ENCODE measurements at regions not wholly inside any gene's neighbourhood (a gene's known extent, or its start where the extent isn't known, plus 50 kb on each side); places are given as distances from the start of the nearest gene placed in this dataset.

DNA sequence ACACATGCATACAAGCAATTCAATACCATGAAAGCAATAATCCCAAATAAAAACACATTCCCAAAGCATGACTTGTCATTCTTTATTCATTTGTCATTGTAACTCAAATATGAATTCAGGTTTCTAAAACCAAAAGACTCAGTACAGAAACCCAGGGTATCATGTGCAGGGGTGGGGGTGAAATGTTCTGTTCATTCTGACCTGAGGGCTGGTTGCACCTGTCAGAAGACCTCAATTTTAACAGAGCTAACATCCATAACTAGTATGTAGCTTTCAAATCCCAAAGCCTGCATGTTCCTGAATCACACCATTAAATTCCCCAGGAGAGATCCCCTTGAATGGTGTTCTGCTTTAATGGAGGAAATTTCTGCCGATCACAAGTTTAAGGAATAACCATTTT, 738.7 kb downstream of the MCTP2 start:
- DNase-seq, result no peak
- 0% methylated on average over 1 of the region's 1 CpG for WGBS (ENCODE audit: low lambda C conversion rate)
- no peaks in the 10 kb centered on the region for H3K36me3 ChIP-seq (replicated peaks in 1 of 2; ENCODE audit: control insufficient read depth in 1 of 2, insufficient read depth in 2 of 2, low read length in 1 of 2)
- no peaks in the 10 kb centered on the region for H3K79me2 ChIP-seq (ENCODE audit: insufficient read depth)
- TF ChIP-seq EZH2phosphoT487 (IDR thresholded peaks at IDR 0.05; ENCODE audit: borderline replicate concordance, low read depth), result no peak
- TF ChIP-seq GATA2 (CRISPR knock-in tag; IDR thresholded peaks at IDR 0.05), result no peak
- no peak for TF ChIP-seq TEAD4 (IDR thresholded peaks at IDR 0.05; ENCODE audit: borderline replicate concordance, insufficient read depth)
- no peak for TF ChIP-seq TAF1 (IDR thresholded peaks at IDR 0.05; ENCODE audit: borderline replicate concordance, low read depth, low read length)
- TF ChIP-seq EP300 (IDR thresholded peaks at IDR 0.05; ENCODE audit: borderline replicate concordance in 1 of 2, low read depth in 1 of 2, low read length in 1 of 2), result no peak
- no peak overlapping the region for H3K4me2 ChIP-seq
- no peak overlapping the region for H3K27ac ChIP-seq (ENCODE audit: low read depth in 2 of 2, low read length in 1 of 2)
- CTCF ChIA-PET, result no interaction called here
- H3K9me2 ChIP-seq, result no peaks in the 10 kb centered on the region
- H3K27me3 ChIP-seq (ENCODE audit: insufficient read depth), result no peaks in the 10 kb centered on the region
- no peak overlapping the region for H3K9ac ChIP-seq
- POLR2A ChIA-PET, result no interaction called here
- no peaks in the 10 kb centered on the region; the same call in none of the 2 replicates for H3K9me3 ChIP-seq
- no peak overlapping the region for H2AFZ ChIP-seq (ENCODE audit: low read depth)
- H3K4me1 ChIP-seq (ENCODE audit: control insufficient read depth in 1 of 2, insufficient read depth in 2 of 2, low read depth in 1 of 2, low read length in 1 of 2), result no peaks in the 10 kb centered on the region
- no peak overlapping the region for H3K4me3 ChIP-seq (ENCODE audit: low read depth in 2 of 2, low read length in 1 of 2)
- no peaks in the 10 kb centered on the region for H3F3A ChIP-seq (replicated peaks; ENCODE audit: insufficient read depth)
- H4K20me1 ChIP-seq (ENCODE audit: insufficient read depth), result no peaks in the 10 kb centered on the region

- WGBS (ENCODE audit: low lambda C conversion rate), result 24% methylated on average over 9 of the region's 9 CpGs
- TF ChIP-seq TAF1 (IDR thresholded peaks at IDR 0.05; ENCODE audit: borderline replicate concordance, low read depth, low read length) (no peak), CHD2 (IDR thresholded peaks at IDR 0.05; ENCODE audit: low read length, partially characterized antibody) (no peak), RXRA (IDR thresholded peaks at IDR 0.05; ENCODE audit: borderline replicate concordance, low read depth) (no peak), EP300 (IDR thresholded peaks at IDR 0.05; ENCODE audit: borderline replicate concordance in 1 of 2, low read depth in 1 of 2, low read length in 1 of 2) (no peak), NRF1 (IDR thresholded peaks at IDR 0.05; ENCODE audit: low read depth, low read length) (no peak), RFX5 (IDR thresholded peaks at IDR 0.05; ENCODE audit: low read length) (no peak), IRF3 (IDR thresholded peaks at IDR 0.05; ENCODE audit: low read depth, low read length) (no peak), MAX (IDR thresholded peaks at IDR 0.05; ENCODE audit: low read depth) (no peak), FOXJ3 (CRISPR knock-in tag; IDR thresholded peaks at IDR 0.05) (no peak), ELF1 (IDR thresholded peaks at IDR 0.05) (no peak), GABPA (IDR thresholded peaks at IDR 0.05; ENCODE audit: low read depth) (no peak), TCF12 (IDR thresholded peaks at IDR 0.05) (no peak), USF2 (IDR thresholded peaks at IDR 0.05; ENCODE audit: borderline replicate concordance, low read depth, low read length) (no peak), RAD21 (IDR thresholded peaks at IDR 0.05; ENCODE audit: low read length) (no peak), FOSL2 (IDR thresholded peaks at IDR 0.05; ENCODE audit: borderline replicate concordance, low read depth) (no peak)
- TF ChIP-seq, protein P1, sequence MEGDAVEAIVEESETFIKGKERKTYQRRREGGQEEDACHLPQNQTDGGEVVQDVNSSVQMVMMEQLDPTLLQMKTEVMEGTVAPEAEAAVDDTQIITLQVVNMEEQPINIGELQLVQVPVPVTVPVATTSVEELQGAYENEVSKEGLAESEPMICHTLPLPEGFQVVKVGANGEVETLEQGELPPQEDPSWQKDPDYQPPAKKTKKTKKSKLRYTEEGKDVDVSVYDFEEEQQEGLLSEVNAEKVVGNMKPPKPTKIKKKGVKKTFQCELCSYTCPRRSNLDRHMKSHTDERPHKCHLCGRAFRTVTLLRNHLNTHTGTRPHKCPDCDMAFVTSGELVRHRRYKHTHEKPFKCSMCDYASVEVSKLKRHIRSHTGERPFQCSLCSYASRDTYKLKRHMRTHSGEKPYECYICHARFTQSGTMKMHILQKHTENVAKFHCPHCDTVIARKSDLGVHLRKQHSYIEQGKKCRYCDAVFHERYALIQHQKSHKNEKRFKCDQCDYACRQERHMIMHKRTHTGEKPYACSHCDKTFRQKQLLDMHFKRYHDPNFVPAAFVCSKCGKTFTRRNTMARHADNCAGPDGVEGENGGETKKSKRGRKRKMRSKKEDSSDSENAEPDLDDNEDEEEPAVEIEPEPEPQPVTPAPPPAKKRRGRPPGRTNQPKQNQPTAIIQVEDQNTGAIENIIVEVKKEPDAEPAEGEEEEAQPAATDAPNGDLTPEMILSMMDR (IDR thresholded peaks at IDR 0.05), result no peak
- Histone ChIP-seq H3K4me3 (ENCODE audit: low read depth in 2 of 2, low read length in 1 of 2) (no peak overlapping the region), H3K4me1 (ENCODE audit: control insufficient read depth in 1 of 2, insufficient read depth in 2 of 2, low read depth in 1 of 2, low read length in 1 of 2) (no peaks in the 10 kb centered on the region), H3K27ac (ENCODE audit: low read depth in 2 of 2, low read length in 1 of 2) (no peak overlapping the region), H4K20me1 (ENCODE audit: insufficient read depth) (no peaks in the 10 kb centered on the region), H2AFZ (ENCODE audit: low read depth) (no peak overlapping the region), H3K9ac (no peak overlapping the region), H3K36me3 (replicated peaks in 1 of 2; ENCODE audit: control insufficient read depth in 1 of 2, insufficient read depth in 2 of 2, low read length in 1 of 2) (no peaks in the 10 kb centered on the region), H3K9me2 (no peaks in the 10 kb centered on the region), H3K79me2 (ENCODE audit: insufficient read depth) (no peaks in the 10 kb centered on the region), H3K9me3 (no peaks in the 10 kb centered on the region; the same call in 1 of the 2 replicates), H3K27me3 (ENCODE audit: insufficient read depth) (no peaks in the 10 kb centered on the region), H3K4me2 (no peak overlapping the region), H3F3A (replicated peaks; ENCODE audit: insufficient read depth) (no peaks in the 10 kb centered on the region)
- POLR2A ChIA-PET, result no interaction called here
- no peak for DNase-seq
- CTCF ChIA-PET, result no interaction called here
These were observed 739.4 kb downstream of the MCTP2 start for GRCh38 chr15:94970802-94971201.
